Ovary (tissue), 3 donors: ENCODE measurements at regions not wholly inside any gene's neighbourhood (a gene's known extent, or its start where the extent isn't known, plus 50 kb on each side); places are given as distances from the start of the nearest gene placed in this dataset.

Experiments
- EP300 ChIP-seq: sonication (generic); formaldehyde crosslinking; IDR thresholded peaks from one replicate; pipeline ENCODE4 v1.6.1; 2017; ENCODE audit warnings: antibody characterized with exemption
- POLR2A ChIP-seq: fragments of 450-650 bp; IDR thresholded peaks from one replicate; pipeline ENCODE4 v1.6.1; 2017; ENCODE audit warnings: antibody characterized with exemption, mild to moderate bottlenecking, moderate library complexity
- TF ChIP-seq, protein P1 (sequence below), 3 donors: fragments of 450-650 bp in 2 of 3; fragments of 200-600 bp in 1 of 3; IDR thresholded peaks; one replicate each; pipeline versions ENCODE4 v1.5.1 to v1.8.0; 2016 to 2022; ENCODE audit warnings: antibody characterized with exemption in 3 of 3, mild to moderate bottlenecking in 1 of 3
- donor health status: DM: no; HTN: no; CAD: no.

DNA sequence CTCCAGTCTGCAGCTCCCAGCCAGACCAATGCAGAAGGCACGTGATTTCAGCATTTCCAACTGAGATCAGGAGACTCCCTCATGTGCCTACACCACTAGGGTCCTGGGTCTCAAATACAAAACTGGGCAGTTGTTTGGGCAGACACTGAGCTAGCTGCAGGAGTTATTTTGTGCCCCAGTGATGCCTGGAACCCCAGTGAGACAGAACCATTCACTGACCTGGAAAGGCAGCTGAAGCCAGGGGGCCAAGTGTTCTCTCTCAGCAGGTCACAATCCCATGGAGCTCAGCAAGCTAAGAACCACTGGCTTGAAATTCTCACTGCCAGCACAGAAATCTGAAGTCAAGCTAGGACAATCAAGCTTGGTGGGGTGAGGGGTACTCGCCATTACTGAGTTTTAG, 111.7 kb upstream of the TNFSF4 start:
- TF ChIP-seq, protein P1, sequence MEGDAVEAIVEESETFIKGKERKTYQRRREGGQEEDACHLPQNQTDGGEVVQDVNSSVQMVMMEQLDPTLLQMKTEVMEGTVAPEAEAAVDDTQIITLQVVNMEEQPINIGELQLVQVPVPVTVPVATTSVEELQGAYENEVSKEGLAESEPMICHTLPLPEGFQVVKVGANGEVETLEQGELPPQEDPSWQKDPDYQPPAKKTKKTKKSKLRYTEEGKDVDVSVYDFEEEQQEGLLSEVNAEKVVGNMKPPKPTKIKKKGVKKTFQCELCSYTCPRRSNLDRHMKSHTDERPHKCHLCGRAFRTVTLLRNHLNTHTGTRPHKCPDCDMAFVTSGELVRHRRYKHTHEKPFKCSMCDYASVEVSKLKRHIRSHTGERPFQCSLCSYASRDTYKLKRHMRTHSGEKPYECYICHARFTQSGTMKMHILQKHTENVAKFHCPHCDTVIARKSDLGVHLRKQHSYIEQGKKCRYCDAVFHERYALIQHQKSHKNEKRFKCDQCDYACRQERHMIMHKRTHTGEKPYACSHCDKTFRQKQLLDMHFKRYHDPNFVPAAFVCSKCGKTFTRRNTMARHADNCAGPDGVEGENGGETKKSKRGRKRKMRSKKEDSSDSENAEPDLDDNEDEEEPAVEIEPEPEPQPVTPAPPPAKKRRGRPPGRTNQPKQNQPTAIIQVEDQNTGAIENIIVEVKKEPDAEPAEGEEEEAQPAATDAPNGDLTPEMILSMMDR (IDR thresholded peaks at IDR 0.05): no peak
- TF ChIP-seq POLR2A (no peak), EP300 (no peak)
